ENCODE measurements at regions not wholly inside any gene's neighbourhood (a gene's known extent, or its start where the extent isn't known, plus 50 kb on each side); places are given as distances from the start of the nearest gene placed in this dataset.

GRCh38 chr18:46311491-46311890, 207.3 kb downstream of the HAUS1 start:
- no peaks in the 10 kb centered on the region for H3K36me3 ChIP-seq (ENCODE audit: insufficient read depth, low read length)
- H3K27ac ChIP-seq = no peak overlapping the region
- DNase-seq (ENCODE audit: low read depth, low spot score) = no peak
- H3K4me3 ChIP-seq = no peak overlapping the region
- TF ChIP-seq POLR2AphosphoS5 (IDR thresholded peaks at IDR 0.05; ENCODE audit: borderline replicate concordance, low read depth, low read length) (no peak), FOXP2 (optimal IDR thresholded peaks at IDR 0.05; ENCODE audit: control extremely low read depth, extremely low read length, insufficient read depth) (no peak), EZH2 (IDR thresholded peaks at IDR 0.05) (no peak)
- no peaks in the 10 kb centered on the region for H3K9me3 ChIP-seq (ENCODE audit: low read depth, low read length)
- H3K9ac ChIP-seq (ENCODE audit: insufficient read length) = no peak overlapping the region

- DNase-seq (ENCODE audit: low read depth, low spot score) = no peak
- Histone ChIP-seq H3K9ac (ENCODE audit: insufficient read length) (no peak overlapping the region), H3K4me3 (no peak overlapping the region), H3K36me3 (ENCODE audit: insufficient read depth, low read length) (no peaks in the 10 kb centered on the region), H3K9me3 (ENCODE audit: low read depth, low read length) (no peaks in the 10 kb centered on the region), H3K27ac (no peak overlapping the region)
- TF ChIP-seq EZH2 (IDR thresholded peaks at IDR 0.05) (no peak), POLR2AphosphoS5 (IDR thresholded peaks at IDR 0.05; ENCODE audit: borderline replicate concordance, low read depth, low read length) (no peak), FOXP2 (optimal IDR thresholded peaks at IDR 0.05; ENCODE audit: control extremely low read depth, extremely low read length, insufficient read depth) (no peak)
Measured at GRCh38 chr18:46312221-46312620, 208.0 kb downstream of the HAUS1 start.

GRCh38 chr18:46313521-46313920, 209.3 kb downstream of the HAUS1 start:
- no peak overlapping the region for H3K27ac ChIP-seq

GRCh38 chr18:46314011-46314410, 209.8 kb downstream of the HAUS1 start:
- no peak overlapping the region for H3K27ac ChIP-seq
- no peak overlapping the region for H3K4me3 ChIP-seq
- no peak overlapping the region for H3K9ac ChIP-seq (ENCODE audit: insufficient read length)
- H3K36me3 ChIP-seq (ENCODE audit: insufficient read depth, low read length) = no peaks in the 10 kb centered on the region
- no peak for DNase-seq (ENCODE audit: low read depth, low spot score)
- no peaks in the 10 kb centered on the region for H3K9me3 ChIP-seq (ENCODE audit: low read depth, low read length)
- TF ChIP-seq EZH2 (IDR thresholded peaks at IDR 0.05) (no peak), FOXP2 (optimal IDR thresholded peaks at IDR 0.05; ENCODE audit: control extremely low read depth, extremely low read length, insufficient read depth) (no peak), POLR2AphosphoS5 (IDR thresholded peaks at IDR 0.05; ENCODE audit: borderline replicate concordance, low read depth, low read length) (no peak)

More at GRCh38 chr18:46313521-46313920, 209.3 kb downstream of the HAUS1 start:
- no peak for DNase-seq (ENCODE audit: low read depth, low spot score)
- TF ChIP-seq FOXP2 (optimal IDR thresholded peaks at IDR 0.05; ENCODE audit: control extremely low read depth, extremely low read length, insufficient read depth) = no peak
- TF ChIP-seq EZH2 (IDR thresholded peaks at IDR 0.05) = no peak
- TF ChIP-seq POLR2AphosphoS5 (IDR thresholded peaks at IDR 0.05; ENCODE audit: borderline replicate concordance, low read depth, low read length) = no peak
- no peak overlapping the region for H3K4me3 ChIP-seq
- no peaks in the 10 kb centered on the region for H3K9me3 ChIP-seq (ENCODE audit: low read depth, low read length)
- H3K36me3 ChIP-seq (ENCODE audit: insufficient read depth, low read length) = no peaks in the 10 kb centered on the region
- H3K9ac ChIP-seq (ENCODE audit: insufficient read length) = no peak overlapping the region

- Histone ChIP-seq H3K9ac (ENCODE audit: insufficient read length) (no peak overlapping the region), H3K9me3 (ENCODE audit: low read depth, low read length) (no peaks in the 10 kb centered on the region), H3K27ac (no peak overlapping the region), H3K36me3 (ENCODE audit: insufficient read depth, low read length) (no peaks in the 10 kb centered on the region), H3K4me3 (no peak overlapping the region)
- DNase-seq (ENCODE audit: low read depth, low spot score) = no peak
- TF ChIP-seq FOXP2 (optimal IDR thresholded peaks at IDR 0.05; ENCODE audit: control extremely low read depth, extremely low read length, insufficient read depth) (no peak), POLR2AphosphoS5 (IDR thresholded peaks at IDR 0.05; ENCODE audit: borderline replicate concordance, low read depth, low read length) (no peak), EZH2 (IDR thresholded peaks at IDR 0.05) (no peak)
Measured at GRCh38 chr18:46315161-46315560, 211.0 kb downstream of the HAUS1 start.

GRCh38 chr18:46318356-46318755, 214.2 kb downstream of the HAUS1 start:
- Histone ChIP-seq H3K9me3 (ENCODE audit: low read depth, low read length) (no peaks in the 10 kb centered on the region), H3K36me3 (ENCODE audit: insufficient read depth, low read length) (no peaks in the 10 kb centered on the region), H3K4me3 (no peak overlapping the region), H3K9ac (ENCODE audit: insufficient read length) (no peak overlapping the region), H3K27ac (no peak overlapping the region)
- TF ChIP-seq EZH2 (IDR thresholded peaks at IDR 0.05) = no peak
- no peak for TF ChIP-seq FOXP2 (optimal IDR thresholded peaks at IDR 0.05; ENCODE audit: control extremely low read depth, extremely low read length, insufficient read depth)
- no peak for TF ChIP-seq POLR2AphosphoS5 (IDR thresholded peaks at IDR 0.05; ENCODE audit: borderline replicate concordance, low read depth, low read length)
- DNase-seq (ENCODE audit: low read depth, low spot score) = no peak

- no peak for DNase-seq (ENCODE audit: low read depth, low spot score)
- TF ChIP-seq POLR2AphosphoS5 (IDR thresholded peaks at IDR 0.05; ENCODE audit: borderline replicate concordance, low read depth, low read length) (no peak), EZH2 (IDR thresholded peaks at IDR 0.05) (no peak), FOXP2 (optimal IDR thresholded peaks at IDR 0.05; ENCODE audit: control extremely low read depth, extremely low read length, insufficient read depth) (no peak)
Measured at GRCh38 chr18:46319783-46320182, 215.6 kb downstream of the HAUS1 start.

GRCh38 chr18:46320297-46320696, 216.1 kb downstream of the HAUS1 start:
- Histone ChIP-seq H3K9me3 (ENCODE audit: low read depth, low read length) (no peaks in the 10 kb centered on the region), H3K4me3 (no peak overlapping the region), H3K27ac (no peak overlapping the region), H3K9ac (ENCODE audit: insufficient read length) (no peak overlapping the region), H3K36me3 (ENCODE audit: insufficient read depth, low read length) (no peaks in the 10 kb centered on the region)
- TF ChIP-seq EZH2 (IDR thresholded peaks at IDR 0.05) (no peak), FOXP2 (optimal IDR thresholded peaks at IDR 0.05; ENCODE audit: control extremely low read depth, extremely low read length, insufficient read depth) (no peak), POLR2AphosphoS5 (IDR thresholded peaks at IDR 0.05; ENCODE audit: borderline replicate concordance, low read depth, low read length) (no peak)
- no peak for DNase-seq (ENCODE audit: low read depth, low spot score)

More at GRCh38 chr18:46319783-46320182, 215.6 kb downstream of the HAUS1 start:
- Histone ChIP-seq H3K36me3 (ENCODE audit: insufficient read depth, low read length) (no peaks in the 10 kb centered on the region), H3K27ac (no peak overlapping the region), H3K9ac (ENCODE audit: insufficient read length) (no peak overlapping the region), H3K9me3 (ENCODE audit: low read depth, low read length) (no peaks in the 10 kb centered on the region), H3K4me3 (no peak overlapping the region)
